T1000 (cell line): ENCODE measurements at regions not wholly inside any gene's neighbourhood (a gene's known extent, or its start where the extent isn't known, plus 50 kb on each side); places are given as distances from the start of the nearest gene placed in this dataset.
"Not testable (repeated sequence)": the region's sequence is repeated elsewhere in the genome, so short reads cannot be mapped to it uniquely, and the experiment has no call there.

ENCODE experiments used
- DNase-seq: peaks from one replicate; lab custom pipeline; 2025; ENCODE audit warnings: mixed read lengths; lab: John Stamatoyannopoulos, UW

GRCh38 chr12:59346248-59346647 is 249.6 kb upstream of the SLC16A7 start:
- not testable (repeated sequence) for DNase-seq

DNA sequence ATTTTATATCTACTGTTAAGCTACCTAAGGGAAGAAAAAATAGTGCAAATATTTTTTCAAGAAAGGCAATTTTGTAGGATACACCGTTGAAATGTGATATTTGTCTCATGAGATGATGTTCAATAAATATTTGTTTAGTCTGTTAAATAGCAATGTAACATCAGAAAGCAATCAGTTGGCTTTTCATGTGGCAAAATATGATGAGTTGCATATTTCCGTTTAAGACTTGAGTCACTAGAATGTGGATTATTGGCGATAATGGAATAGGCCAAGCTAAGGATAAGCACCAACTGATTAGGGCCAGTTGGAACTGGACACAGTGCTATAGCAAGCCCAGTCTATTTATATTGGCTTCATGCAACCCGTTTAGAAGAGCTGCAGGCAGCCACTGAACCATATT is 250.4 kb upstream of the SLC16A7 start:
- DNase-seq, result no peak

GRCh38 chr12:59344224-59344623 is 251.6 kb upstream of the SLC16A7 start:
- DNase-seq, result no peak

DNA sequence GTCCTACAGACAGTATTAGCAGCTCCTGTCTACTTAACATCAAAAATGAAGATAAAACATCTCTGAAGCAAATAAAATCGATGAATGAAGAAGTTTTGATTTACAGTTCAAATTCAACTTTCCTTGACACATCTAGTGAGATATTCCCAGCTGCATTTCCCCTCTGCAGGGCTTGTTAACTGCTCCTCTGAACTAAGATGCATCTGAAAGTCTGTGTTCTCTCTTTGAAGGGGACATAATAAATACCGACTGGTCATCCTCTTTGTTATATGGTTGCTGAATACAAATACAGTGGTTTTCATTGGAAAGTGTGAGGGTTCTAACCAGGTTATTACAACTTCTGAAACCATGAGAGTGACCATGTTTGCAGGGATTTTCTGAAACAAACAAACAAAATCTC is 266.4 kb upstream of the SLC16A7 start:
- DNase-seq, result no peak

GRCh38 chr12:59328395-59329075 is 267.3 kb upstream of the SLC16A7 start:
- DNase-seq, result not testable (repeated sequence)

GRCh38 chr12:59326457-59326856 is 269.4 kb upstream of the SLC16A7 start:
- not testable (repeated sequence) for DNase-seq

DNA sequence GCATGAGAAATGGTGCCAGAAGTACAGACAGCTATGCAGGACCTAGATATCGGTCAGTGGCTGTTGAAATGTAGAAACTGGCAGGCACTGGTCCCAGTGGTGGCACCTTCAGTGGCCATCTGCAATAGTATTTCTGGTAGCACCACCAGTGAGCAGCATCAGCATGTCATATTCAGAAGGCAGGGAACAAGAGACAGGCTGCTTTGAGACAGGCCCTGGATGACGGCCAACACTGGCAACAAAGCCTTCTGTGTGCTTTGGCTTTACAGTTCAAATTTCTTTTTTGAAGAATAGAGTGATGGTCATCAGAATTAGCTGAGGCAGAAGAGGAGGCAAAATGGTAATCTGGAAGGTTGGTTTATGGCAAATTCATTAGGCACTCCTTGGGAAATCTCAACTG is 273.4 kb upstream of the SLC16A7 start:
- no peak for DNase-seq

- no peak for DNase-seq
Measured at GRCh38 chr12:59321278-59321677, 274.6 kb upstream of the SLC16A7 start.

- no peak for DNase-seq
Measured at GRCh38 chr12:59320112-59320511, 275.7 kb upstream of the SLC16A7 start.

DNA sequence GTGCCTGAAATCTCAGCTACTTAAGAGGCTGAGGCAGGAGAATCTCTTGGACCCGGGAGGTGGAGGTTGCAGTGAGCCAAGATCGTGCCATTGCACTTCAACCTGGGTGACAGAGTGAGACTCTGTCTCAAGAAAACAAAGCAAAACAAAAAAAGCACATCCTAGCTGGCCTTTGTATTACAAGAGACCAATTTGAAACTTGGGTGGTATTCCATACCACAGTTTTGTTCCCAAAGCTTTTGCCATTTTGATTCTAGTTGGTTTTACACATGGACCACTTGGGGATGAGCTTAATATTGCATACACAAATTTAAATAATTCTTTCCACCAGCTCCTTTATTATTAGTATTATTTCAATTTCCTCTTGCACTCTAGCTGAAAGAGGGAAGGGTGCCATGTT is 276.9 kb upstream of the SLC16A7 start:
- no peak for DNase-seq

DNA sequence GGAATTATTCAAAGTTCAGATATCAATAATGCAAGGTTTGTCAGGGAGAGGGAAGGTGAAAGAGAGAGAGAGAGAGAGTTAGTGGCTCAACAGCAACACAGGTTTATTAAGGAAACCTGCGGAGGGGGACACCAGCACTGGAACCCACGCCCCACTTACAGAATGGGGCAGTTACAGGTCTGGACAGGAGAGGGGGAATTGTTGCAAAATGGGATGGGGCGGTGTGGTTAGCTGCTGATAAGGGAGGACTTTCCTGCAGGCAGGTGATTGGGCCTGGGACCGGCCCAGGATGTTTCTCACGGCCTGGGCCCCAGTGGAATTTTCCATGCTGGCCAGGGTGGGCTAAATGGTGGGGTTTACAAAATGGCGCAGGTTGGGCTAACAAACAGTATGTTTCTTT is 278.2 kb upstream of the SLC16A7 start:
- no peak for DNase-seq

DNA sequence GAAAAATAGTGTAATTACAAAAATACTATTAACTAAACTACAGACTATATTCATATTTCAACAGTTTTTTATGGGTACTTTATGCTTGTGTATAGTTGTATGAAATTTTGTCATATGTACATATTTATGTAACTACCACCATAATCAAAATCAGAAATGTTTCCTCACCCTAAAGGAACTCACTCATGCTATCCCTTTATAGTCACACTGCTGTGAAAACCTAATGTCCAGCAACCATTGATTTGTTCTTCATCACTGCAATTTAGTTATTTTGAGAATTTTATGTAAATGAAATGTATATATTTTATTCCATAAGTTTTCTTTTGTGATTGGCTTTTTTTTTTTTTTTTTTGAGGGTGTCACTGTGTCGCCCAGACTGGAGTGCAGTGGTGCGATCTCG is 278.9 kb upstream of the SLC16A7 start:
- no peak for DNase-seq

GRCh38 chr12:59316354-59316753 is 279.5 kb upstream of the SLC16A7 start:
- not testable (repeated sequence) for DNase-seq

GRCh38 chr12:59314209-59314608 is 281.6 kb upstream of the SLC16A7 start:
- no peak for DNase-seq

- no peak for DNase-seq
Measured at GRCh38 chr12:59304077-59304721, 291.6 kb upstream of the SLC16A7 start.

DNA sequence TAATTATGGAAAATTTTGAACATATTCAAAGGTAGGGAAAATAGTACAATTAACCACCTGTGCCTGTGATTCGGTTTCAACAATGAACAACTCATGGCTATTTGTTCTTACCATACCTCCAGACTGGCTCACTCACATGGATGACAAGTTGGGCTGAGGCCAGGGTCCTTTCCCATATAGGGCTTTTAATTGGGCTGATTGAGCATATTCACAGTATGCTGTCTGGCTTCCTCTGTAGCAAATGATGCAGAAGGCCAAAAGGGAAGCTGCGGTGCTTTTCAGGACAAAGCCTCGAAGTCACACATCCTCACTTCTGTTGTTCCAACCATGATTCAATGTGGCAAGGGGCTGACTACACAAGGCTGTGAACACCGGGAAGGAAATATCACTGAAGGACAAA is 297.5 kb upstream of the SLC16A7 start:
- no peak for DNase-seq

DNA sequence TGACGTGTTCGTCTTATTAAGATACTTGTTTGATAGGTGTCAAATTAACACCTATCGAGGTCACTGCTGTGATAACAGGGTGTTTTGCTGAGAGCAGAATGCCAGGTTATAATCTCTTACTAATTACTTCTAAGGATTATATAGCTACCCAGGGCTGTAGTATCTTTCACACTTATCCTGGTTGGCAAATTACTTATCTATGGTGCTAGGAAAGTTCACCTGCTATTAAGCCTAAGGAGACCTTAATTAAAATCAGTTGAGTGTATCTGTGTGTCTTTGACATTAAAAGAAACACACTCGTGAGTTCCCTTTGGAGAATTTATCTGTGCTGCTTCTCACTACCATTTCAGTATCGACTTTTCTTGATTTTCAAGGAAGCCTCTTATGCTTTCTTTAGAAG is 301.6 kb upstream of the SLC16A7 start:
- DNase-seq, result no peak

DNA sequence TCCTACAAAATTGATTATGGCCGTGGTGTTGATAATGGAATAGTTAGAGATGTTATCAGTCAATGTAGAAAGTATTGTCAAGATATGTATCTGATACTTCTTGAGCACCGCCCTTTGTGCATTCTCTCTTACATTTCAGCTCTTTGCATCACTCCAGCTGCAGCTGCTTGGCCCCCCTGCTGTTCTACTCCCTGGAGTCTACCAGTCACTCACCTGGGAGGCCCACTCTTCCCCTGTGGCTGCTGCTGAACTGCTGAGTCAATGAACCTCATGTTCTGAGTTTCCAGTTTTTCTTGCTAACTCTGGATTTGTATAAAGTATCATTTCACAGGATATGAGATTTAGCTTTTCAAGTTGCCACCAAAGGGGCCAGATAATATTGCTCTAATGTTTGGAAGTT is 312.8 kb upstream of the SLC16A7 start:
- DNase-seq, result no peak

GRCh38 chr12:59273561-59273960 is 322.3 kb upstream of the SLC16A7 start:
- not testable (repeated sequence) for DNase-seq

DNA sequence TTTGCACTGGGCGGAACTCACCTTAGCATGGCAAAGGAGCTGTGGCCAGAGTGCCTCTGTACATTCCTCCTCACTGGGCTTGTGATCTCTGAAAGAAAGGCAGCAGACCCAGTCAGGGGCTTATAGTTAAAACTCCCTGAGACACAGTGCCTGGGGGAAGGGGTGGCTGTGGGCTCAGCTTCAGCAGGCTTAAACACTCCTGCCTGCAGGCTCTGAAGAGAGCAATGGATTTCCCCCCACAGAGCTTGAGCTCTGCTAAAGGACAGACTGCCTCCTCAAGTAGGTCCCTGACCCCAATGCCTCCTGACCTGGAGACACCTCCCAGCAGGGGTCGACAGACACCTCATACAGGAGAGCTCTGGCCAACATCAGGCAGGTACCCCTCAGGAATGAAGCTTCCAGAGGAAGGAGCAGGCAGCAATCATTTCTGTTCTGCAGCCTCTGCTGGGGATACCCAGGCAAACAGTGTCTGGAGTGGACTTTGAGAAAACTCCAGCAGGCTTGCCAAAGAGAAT is 327.5 kb upstream of the SLC16A7 start:
- DNase-seq, result no peak

- no peak for DNase-seq
Measured at GRCh38 chr12:59260202-59260601, 335.6 kb upstream of the SLC16A7 start.

GRCh38 chr12:59252731-59253130 is 332.4 kb upstream of the LRIG3 start:
- no peak for DNase-seq

- DNase-seq, result no peak
Measured at GRCh38 chr12:59250766-59251165, 330.5 kb upstream of the LRIG3 start.

- no peak for DNase-seq
Measured at GRCh38 chr12:59240048-59240447, 319.7 kb upstream of the LRIG3 start.
